ENCODE measurements at regions not wholly inside any gene's neighbourhood (a gene's known extent, or its start where the extent isn't known, plus 50 kb on each side); places are given as distances from the start of the nearest gene placed in this dataset.
"Not testable (repeated sequence)": the region's sequence is repeated elsewhere in the genome, so short reads cannot be mapped to it uniquely, and the experiment has no call there.

DNA sequence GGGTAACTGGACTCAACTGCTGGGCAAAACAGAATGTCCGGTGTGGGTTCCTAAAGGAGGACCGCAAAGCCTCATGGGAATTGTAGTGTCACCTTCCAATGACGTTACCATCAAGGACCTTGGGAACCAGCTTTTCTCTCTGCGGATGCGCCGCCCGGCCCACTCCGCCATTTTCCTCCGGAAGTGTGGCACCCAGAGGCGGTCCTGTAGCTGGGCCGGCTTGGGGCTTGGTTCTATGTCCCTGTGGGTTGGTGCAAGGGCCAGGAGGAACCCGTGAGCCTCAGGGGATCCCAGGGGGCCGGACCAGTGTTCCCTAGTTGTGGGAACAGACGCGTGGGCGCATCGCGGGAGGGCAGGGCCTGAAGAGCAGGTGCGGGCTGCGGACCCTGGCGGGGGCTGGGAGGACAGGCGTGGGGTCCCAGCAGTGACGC is 175.1 kb downstream of the CWH43 start:
- H3K27me3 ChIP-seq; H3K36me3 ChIP-seq; intact Hi-C loops (cut with DNase I); H3K27ac ChIP-seq; H3K4me1 ChIP-seq; H3K9me3 ChIP-seq; H3K4me3 ChIP-seq (replicated peaks in 1 of 3); DNase-seq: not testable (repeated sequence)
- WGBS, 2 donors, result 75 to 81% methylated on average over 18 to 22 of the region's 23 CpGs

DNA sequence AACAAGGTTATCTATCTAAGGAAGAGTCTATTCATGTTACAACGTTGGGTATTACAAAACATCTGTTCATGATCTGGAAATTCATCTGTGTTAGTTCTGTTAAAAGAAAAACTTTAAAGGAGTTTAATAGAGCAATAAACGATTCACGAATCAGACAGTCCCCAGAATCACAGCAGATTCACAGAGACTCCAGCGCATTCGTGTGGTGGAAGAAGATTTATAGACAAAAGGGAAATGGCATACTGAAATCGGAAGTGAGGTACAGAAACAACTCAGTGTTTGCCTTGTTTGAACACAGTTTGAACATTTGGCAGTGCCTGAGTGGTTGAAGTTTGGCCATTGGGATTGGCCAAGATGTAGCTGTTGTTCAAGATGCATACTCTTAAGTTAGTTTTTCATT is 178.8 kb downstream of the CWH43 start:
- H3K27ac ChIP-seq; H3K27me3 ChIP-seq; H3K36me3 ChIP-seq; H3K4me3 ChIP-seq (replicated peaks in 1 of 3); DNase-seq; intact Hi-C loops (cut with DNase I); H3K4me1 ChIP-seq; H3K9me3 ChIP-seq: not testable (repeated sequence)
- 60 to 74% methylated on average over 5 to 6 of the region's 6 CpGs for whole genome bisulfite sequencing, 2 donors

GRCh38 chr4:49177847-49178246 is 191.8 kb downstream of the CWH43 start:
- H3K36me3 ChIP-seq; intact Hi-C loops (cut with DNase I); DNase-seq; H3K27ac ChIP-seq; H3K27me3 ChIP-seq; H3K4me3 ChIP-seq (replicated peaks in 1 of 3); H3K4me1 ChIP-seq; H3K9me3 ChIP-seq: not testable (repeated sequence)
- WGBS, 2 donors, result 58 to 71% methylated on average over 4 to 6 of the region's 8 CpGs

DNA sequence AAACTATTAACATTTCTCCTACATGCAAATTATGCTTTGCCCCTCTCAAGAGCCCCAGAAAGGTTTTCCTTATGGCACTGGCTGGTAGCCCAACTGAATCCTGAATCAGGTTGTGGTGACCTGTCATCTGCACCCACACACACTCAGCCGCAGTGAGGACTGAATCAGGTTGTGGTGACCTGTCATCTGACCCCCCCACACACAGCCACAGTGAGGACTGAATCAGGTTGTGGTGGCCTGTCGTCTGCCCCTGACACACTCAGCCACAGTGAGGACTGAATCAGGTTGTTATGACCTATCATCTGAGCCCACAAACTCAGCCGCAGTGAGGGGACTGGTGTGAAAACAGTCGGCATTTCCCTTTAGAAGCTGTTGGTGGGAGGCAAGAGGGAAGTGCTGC is 195.0 kb downstream of the CWH43 start:
- H3K4me3 ChIP-seq (replicated peaks in 1 of 3); H3K36me3 ChIP-seq; DNase-seq; H3K9me3 ChIP-seq; H3K4me1 ChIP-seq; H3K27me3 ChIP-seq; H3K27ac ChIP-seq; intact Hi-C loops (cut with DNase I): not testable (repeated sequence)
- WGBS, 2 donors, result no CpG with 5 or more reads among the region's 4 CpGs

DNA sequence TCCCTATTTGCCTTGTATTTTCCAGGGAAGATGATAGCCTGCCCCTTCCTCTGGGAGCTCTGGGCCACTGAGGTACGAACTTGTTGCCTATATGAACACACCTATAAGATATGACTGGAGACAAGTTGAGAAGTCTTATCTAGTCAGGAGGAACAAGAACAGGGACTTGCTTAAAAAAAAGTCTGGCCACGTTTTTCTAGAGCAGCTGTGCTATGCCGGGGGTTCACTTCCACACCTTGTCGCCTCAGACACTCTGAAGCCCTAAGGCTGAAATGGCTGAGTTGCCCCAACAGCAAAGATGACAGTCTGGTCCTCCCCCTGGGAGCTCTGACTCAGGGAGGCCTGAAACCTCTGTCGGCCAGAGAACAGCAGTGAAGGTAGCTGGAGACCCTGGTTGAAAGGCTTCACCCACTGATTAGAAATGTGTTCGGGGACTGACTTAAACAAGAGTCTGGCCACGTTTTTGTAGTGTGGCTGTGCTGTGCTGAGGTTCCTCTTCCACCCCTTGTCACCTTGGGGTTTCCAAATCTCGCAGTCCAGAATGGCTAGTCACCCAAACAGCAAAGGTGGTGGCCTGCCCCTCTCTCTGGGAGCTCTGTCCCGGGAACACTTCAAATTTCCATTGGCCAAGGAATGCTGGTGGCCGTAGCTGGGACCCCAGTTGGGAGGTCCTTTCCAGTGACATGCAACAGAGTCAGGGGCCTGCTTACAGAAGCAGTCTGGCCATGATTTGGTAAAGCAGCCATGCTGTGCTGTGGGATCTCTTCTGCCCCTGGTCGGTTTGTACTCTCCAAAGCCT is 225.5 kb downstream of the CWH43 start:
- H3K4me1 ChIP-seq; H3K36me3 ChIP-seq; DNase-seq; H3K4me3 ChIP-seq (replicated peaks in 1 of 3); H3K9me3 ChIP-seq; H3K27me3 ChIP-seq; H3K27ac ChIP-seq; intact Hi-C loops (cut with DNase I): not testable (repeated sequence)
- WGBS, 2 donors, result 61 to 63% methylated on average over 11 of the region's 11 CpGs

GRCh38 chr4:49213250-49213649 is 227.2 kb downstream of the CWH43 start:
- H3K4me1 ChIP-seq; H3K36me3 ChIP-seq; H3K27me3 ChIP-seq; H3K4me3 ChIP-seq (replicated peaks in 1 of 3); H3K9me3 ChIP-seq; DNase-seq; intact Hi-C loops (cut with DNase I); H3K27ac ChIP-seq: not testable (repeated sequence)
- whole genome bisulfite sequencing, 2 donors, result 27 to 41% methylated on average over 3 of the region's 3 CpGs

GRCh38 chr4:49213750-49214149 is 227.7 kb downstream of the CWH43 start:
- H3K4me1 ChIP-seq; H3K9me3 ChIP-seq; H3K27me3 ChIP-seq; DNase-seq; H3K36me3 ChIP-seq; H3K4me3 ChIP-seq (replicated peaks in 1 of 3); intact Hi-C loops (cut with DNase I); H3K27ac ChIP-seq: not testable (repeated sequence)
- 84 to 100% methylated on average over 1 to 4 of the region's 5 CpGs for WGBS, 2 donors

DNA sequence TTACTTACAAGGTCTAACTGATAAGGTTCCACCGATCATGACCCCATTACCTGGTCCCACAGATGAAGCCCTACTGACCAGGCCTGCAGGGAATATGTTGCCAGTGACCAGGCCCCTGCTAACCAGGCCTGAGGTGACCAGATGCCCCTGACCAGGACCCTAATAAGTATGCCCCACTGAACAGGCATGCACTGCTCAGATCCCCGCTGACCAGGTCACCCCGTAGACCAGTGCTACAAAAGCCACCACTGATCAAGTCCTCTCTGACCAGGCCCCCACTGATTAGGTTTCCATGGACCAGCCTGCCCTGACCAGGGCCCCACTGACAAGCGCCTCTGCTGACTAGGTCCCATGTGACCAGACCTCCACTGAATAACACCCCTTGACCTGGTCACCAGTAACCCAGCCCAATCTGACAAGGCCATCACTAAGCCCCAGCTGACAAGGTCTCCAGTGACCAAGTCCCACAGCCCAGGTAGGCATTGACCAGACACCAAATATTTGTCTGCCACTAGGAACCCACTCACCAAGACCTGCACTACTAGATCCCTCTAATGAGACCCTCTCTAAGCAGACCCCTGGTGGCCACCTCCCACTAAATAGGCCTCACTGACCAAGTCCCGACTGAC is 228.5 kb downstream of the CWH43 start:
- WGBS, 2 donors, result 80 to 82% methylated on average over 5 of the region's 5 CpGs
- intact Hi-C loops (cut with DNase I); H3K27ac ChIP-seq; H3K4me1 ChIP-seq; H3K4me3 ChIP-seq (replicated peaks in 1 of 3); DNase-seq; H3K36me3 ChIP-seq; H3K27me3 ChIP-seq; H3K9me3 ChIP-seq: not testable (repeated sequence)

- H3K4me3 ChIP-seq (replicated peaks in 1 of 3); H3K27ac ChIP-seq; H3K27me3 ChIP-seq; H3K4me1 ChIP-seq; DNase-seq; intact Hi-C loops (cut with DNase I); H3K36me3 ChIP-seq; H3K9me3 ChIP-seq: not testable (repeated sequence)
- 78 to 80% methylated on average over 2 of the region's 2 CpGs for whole genome bisulfite sequencing, 2 donors
Measured at GRCh38 chr4:49215082-49215479, 229.0 kb downstream of the CWH43 start.

- DNase-seq; H3K4me3 ChIP-seq (replicated peaks in 1 of 3); H3K9me3 ChIP-seq; H3K4me1 ChIP-seq; intact Hi-C loops (cut with DNase I); H3K27me3 ChIP-seq; H3K27ac ChIP-seq; H3K36me3 ChIP-seq: not testable (repeated sequence)
- WGBS, 2 donors, result 52 to 55% methylated on average over 3 of the region's 3 CpGs
Measured at GRCh38 chr4:49216606-49217005, 230.5 kb downstream of the CWH43 start.

Data from thyroid gland (tissue), 4 donors.